Ishikawa (cell line): ENCODE measurements at regions not wholly inside any gene's neighbourhood (a gene's known extent, or its start where the extent isn't known, plus 50 kb on each side); places are given as distances from the start of the nearest gene placed in this dataset.
"Not testable (repeated sequence)": the region's sequence is repeated elsewhere in the genome, so short reads cannot be mapped to it uniquely, and the experiment has no call there.

Source experiments
- EGR1 ChIP-seq: IDR thresholded peaks from 2 replicates; pipeline ENCODE4 v1.6.1; 2012
- EP300 ChIP-seq: IDR thresholded peaks from 2 replicates; pipeline ENCODE4 v1.6.1; 2012; ENCODE audit warnings: borderline replicate concordance
- RAD21 ChIP-seq: IDR thresholded peaks from 2 replicates; pipeline ENCODE4 v1.6.1; 2012; ENCODE audit warnings: low read depth
- TAF1 ChIP-seq: IDR thresholded peaks from 2 replicates; pipeline ENCODE4 v1.6.1; 2012; ENCODE audit warnings: low read depth, mild to moderate bottlenecking
- TCF12 ChIP-seq: IDR thresholded peaks from 2 replicates; pipeline ENCODE4 v1.6.1; 2012; ENCODE audit warnings: low read depth
- TF ChIP-seq, protein P1 (sequence below): IDR thresholded peaks from 2 replicates; pipeline ENCODE4 v1.6.1; 2012
- TF ChIP-seq, protein P2 (sequence below): IDR thresholded peaks from 2 replicates; pipeline ENCODE4 v1.6.1; 2012; ENCODE audit warnings: low read depth, mild to moderate bottlenecking

DNA sequence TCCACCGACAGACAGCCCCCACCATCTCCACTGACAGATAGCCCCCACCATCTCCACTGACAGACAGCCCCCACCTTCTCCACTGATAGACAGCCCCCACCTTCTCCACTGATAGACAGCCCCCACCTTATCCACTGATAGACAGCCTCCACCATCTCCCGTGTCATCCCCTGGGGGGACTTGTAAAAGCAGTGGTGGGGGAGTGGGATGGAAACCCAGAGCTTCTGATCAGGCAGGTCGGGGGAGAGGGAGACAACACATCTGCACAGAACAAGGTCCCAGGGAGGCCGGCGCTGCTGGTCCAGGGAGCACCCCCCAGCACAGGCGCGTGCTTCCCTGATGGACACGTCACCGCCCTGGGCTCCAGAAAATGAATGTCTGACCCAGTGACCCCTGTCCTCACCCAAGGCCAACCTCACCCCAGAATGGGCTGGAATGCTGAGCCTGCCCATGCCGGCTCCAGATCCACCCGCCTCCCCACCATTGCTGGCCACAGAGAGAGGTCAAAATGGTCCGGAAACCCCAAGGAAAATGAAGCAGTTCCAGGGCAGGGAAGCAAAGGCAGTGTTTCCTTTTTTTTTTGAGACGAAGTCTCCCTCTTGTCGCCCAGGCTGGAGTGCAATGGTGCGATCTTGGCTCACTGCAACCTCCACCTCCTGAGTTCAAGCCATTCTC lies 91.6 kb upstream of the METTL9 start:
- not testable (repeated sequence) for TF ChIP-seq RAD21, EGR1, TCF12, TAF1, EP300
- TF ChIP-seq, protein P1, sequence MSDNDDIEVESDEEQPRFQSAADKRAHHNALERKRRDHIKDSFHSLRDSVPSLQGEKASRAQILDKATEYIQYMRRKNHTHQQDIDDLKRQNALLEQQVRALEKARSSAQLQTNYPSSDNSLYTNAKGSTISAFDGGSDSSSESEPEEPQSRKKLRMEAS = not testable (repeated sequence)
- TF ChIP-seq, protein P2, sequence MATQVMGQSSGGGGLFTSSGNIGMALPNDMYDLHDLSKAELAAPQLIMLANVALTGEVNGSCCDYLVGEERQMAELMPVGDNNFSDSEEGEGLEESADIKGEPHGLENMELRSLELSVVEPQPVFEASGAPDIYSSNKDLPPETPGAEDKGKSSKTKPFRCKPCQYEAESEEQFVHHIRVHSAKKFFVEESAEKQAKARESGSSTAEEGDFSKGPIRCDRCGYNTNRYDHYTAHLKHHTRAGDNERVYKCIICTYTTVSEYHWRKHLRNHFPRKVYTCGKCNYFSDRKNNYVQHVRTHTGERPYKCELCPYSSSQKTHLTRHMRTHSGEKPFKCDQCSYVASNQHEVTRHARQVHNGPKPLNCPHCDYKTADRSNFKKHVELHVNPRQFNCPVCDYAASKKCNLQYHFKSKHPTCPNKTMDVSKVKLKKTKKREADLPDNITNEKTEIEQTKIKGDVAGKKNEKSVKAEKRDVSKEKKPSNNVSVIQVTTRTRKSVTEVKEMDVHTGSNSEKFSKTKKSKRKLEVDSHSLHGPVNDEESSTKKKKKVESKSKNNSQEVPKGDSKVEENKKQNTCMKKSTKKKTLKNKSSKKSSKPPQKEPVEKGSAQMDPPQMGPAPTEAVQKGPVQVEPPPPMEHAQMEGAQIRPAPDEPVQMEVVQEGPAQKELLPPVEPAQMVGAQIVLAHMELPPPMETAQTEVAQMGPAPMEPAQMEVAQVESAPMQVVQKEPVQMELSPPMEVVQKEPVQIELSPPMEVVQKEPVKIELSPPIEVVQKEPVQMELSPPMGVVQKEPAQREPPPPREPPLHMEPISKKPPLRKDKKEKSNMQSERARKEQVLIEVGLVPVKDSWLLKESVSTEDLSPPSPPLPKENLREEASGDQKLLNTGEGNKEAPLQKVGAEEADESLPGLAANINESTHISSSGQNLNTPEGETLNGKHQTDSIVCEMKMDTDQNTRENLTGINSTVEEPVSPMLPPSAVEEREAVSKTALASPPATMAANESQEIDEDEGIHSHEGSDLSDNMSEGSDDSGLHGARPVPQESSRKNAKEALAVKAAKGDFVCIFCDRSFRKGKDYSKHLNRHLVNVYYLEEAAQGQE = not testable (repeated sequence)
